Suprapubic skin (tissue), 4 donors: ENCODE measurements at regions not wholly inside any gene's neighbourhood (a gene's known extent, or its start where the extent isn't known, plus 50 kb on each side); places are given as distances from the start of the nearest gene placed in this dataset.

Experiments used
- POLR2A ChIP-seq, 2 donors: fragments of 450-650 bp; IDR thresholded peaks; one replicate each; pipeline ENCODE4 v1.6.1; 2017; ENCODE audit warnings: antibody characterized with exemption in 2 of 2, mild to moderate bottlenecking in 2 of 2, moderate library complexity in 2 of 2
- POLR2AphosphoS5 ChIP-seq, 3 donors: sonication (generic); formaldehyde crosslinking; IDR thresholded peaks; one replicate each; pipeline ENCODE4 v1.6.1; 2017; ENCODE audit warnings: antibody characterized with exemption in 3 of 3
- TF ChIP-seq, protein P1 (sequence below), 2 donors: fragments of 200-600 bp in 1 of 2; fragments of 450-650 bp in 1 of 2; sonication (generic) in 1 of 2; IDR thresholded peaks; one replicate each; pipeline ENCODE4 v1.5.1; 2016 to 2019; ENCODE audit warnings: antibody characterized with exemption in 2 of 2, mild to moderate bottlenecking in 1 of 2, moderate library complexity in 1 of 2

- TF ChIP-seq, protein P1, sequence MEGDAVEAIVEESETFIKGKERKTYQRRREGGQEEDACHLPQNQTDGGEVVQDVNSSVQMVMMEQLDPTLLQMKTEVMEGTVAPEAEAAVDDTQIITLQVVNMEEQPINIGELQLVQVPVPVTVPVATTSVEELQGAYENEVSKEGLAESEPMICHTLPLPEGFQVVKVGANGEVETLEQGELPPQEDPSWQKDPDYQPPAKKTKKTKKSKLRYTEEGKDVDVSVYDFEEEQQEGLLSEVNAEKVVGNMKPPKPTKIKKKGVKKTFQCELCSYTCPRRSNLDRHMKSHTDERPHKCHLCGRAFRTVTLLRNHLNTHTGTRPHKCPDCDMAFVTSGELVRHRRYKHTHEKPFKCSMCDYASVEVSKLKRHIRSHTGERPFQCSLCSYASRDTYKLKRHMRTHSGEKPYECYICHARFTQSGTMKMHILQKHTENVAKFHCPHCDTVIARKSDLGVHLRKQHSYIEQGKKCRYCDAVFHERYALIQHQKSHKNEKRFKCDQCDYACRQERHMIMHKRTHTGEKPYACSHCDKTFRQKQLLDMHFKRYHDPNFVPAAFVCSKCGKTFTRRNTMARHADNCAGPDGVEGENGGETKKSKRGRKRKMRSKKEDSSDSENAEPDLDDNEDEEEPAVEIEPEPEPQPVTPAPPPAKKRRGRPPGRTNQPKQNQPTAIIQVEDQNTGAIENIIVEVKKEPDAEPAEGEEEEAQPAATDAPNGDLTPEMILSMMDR (IDR thresholded peaks at IDR 0.05): no peak
- TF ChIP-seq POLR2A (IDR thresholded peaks at IDR 0.05) (no peak), POLR2AphosphoS5 (IDR thresholded peaks at IDR 0.05) (no peak)
Observed at GRCh38 chr7:19900118-19900517, 126.7 kb upstream of the TMEM196 start.
